Left ventricle myocardium inferior (tissue), 1 donor: ENCODE measurements at regions not wholly inside any gene's neighbourhood (a gene's known extent, or its start where the extent isn't known, plus 50 kb on each side); places are given as distances from the start of the nearest gene placed in this dataset.
A peak's percentile ranks its signal among the peaks of the same experiment; 100 is the strongest.

Experiments used
- DNase-seq: peaks from one replicate; pipeline ENCODE4 v3.0.0-alpha.2; 2020
- H3K27ac ChIP-seq: fragments of 200-600 bp; replicated peaks from 2 replicates; pipeline ENCODE4 v1.8.0; 2021
- H3K27me3 ChIP-seq: fragments of 200-600 bp; 2 replicates; pipeline ENCODE4 v1.8.0; 2021; ENCODE audit warnings: low read depth
- H3K36me3 ChIP-seq: fragments of 200-600 bp; 2 replicates; pipeline ENCODE4 v1.8.0; 2021
- H3K4me1 ChIP-seq: fragments of 200-600 bp; 2 replicates; pipeline ENCODE4 v1.8.0; 2021
- H3K4me3 ChIP-seq: fragments of 200-600 bp; 2 replicates; pipeline ENCODE4 v1.8.0; 2021; ENCODE audit warnings: mild to moderate bottlenecking, moderate library complexity
- H3K9me3 ChIP-seq: fragments of 200-600 bp; replicated peaks from 2 replicates; pipeline ENCODE4 v1.8.0; 2021
- intact Hi-C: fragments of 100-400 bp; cut with micrococcal nuclease; formaldehyde crosslinking; loops from one replicate; pipeline ENCODE4 v1.11.0; 2022
- TF ChIP-seq, protein P1 (sequence below): fragments of 200-600 bp; IDR thresholded peaks from 2 replicates; pipeline ENCODE4 v1.8.0; 2021; ENCODE audit warnings: antibody characterized with exemption, mild to moderate bottlenecking, borderline replicate concordance
- donor health status: DM: no; HTN: yes; CAD: no; lungs with severe emphysema.

DNA sequence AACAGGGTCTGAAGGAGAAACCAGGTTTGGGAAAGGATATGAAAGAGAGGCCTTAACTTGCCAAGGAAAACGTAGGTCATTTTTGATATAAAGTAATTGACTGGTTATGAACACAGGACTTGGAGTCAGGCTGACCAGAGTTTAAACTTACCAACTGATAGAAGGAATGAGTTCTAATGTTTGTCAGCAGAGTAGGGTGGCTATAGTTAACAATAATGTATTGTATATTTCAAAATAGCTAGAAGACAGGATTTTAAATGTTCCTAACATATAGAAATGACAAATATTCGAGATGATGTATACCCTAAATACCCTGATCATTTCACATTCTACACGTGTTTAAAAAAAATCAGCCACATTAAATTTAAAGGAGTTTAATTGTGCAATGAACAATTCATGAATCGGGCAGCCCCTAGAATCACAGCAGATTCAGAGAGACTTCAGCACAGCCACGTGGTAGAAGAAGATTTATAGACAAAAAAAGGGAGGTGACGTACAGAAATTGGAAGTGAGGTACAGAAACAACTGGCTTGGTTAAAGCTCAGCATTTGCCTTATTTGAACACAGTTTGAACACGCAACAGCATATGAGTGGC lies 52.5 kb upstream of the PLEKHG7 start:
- no peak for DNase-seq
- no peaks in the 10 kb centered on the region for H3K4me1 ChIP-seq
- no peak overlapping the region for H3K27ac ChIP-seq
- TF ChIP-seq, protein P1, sequence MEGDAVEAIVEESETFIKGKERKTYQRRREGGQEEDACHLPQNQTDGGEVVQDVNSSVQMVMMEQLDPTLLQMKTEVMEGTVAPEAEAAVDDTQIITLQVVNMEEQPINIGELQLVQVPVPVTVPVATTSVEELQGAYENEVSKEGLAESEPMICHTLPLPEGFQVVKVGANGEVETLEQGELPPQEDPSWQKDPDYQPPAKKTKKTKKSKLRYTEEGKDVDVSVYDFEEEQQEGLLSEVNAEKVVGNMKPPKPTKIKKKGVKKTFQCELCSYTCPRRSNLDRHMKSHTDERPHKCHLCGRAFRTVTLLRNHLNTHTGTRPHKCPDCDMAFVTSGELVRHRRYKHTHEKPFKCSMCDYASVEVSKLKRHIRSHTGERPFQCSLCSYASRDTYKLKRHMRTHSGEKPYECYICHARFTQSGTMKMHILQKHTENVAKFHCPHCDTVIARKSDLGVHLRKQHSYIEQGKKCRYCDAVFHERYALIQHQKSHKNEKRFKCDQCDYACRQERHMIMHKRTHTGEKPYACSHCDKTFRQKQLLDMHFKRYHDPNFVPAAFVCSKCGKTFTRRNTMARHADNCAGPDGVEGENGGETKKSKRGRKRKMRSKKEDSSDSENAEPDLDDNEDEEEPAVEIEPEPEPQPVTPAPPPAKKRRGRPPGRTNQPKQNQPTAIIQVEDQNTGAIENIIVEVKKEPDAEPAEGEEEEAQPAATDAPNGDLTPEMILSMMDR, result peak; percentile 27
- H3K27me3 ChIP-seq, result no peaks in the 10 kb centered on the region
- no peaks in the 10 kb centered on the region for H3K9me3 ChIP-seq
- H3K4me3 ChIP-seq, result no peak overlapping the region
- intact Hi-C loops, result no loop called here
- H3K36me3 ChIP-seq, result no peaks in the 10 kb centered on the region

DNA sequence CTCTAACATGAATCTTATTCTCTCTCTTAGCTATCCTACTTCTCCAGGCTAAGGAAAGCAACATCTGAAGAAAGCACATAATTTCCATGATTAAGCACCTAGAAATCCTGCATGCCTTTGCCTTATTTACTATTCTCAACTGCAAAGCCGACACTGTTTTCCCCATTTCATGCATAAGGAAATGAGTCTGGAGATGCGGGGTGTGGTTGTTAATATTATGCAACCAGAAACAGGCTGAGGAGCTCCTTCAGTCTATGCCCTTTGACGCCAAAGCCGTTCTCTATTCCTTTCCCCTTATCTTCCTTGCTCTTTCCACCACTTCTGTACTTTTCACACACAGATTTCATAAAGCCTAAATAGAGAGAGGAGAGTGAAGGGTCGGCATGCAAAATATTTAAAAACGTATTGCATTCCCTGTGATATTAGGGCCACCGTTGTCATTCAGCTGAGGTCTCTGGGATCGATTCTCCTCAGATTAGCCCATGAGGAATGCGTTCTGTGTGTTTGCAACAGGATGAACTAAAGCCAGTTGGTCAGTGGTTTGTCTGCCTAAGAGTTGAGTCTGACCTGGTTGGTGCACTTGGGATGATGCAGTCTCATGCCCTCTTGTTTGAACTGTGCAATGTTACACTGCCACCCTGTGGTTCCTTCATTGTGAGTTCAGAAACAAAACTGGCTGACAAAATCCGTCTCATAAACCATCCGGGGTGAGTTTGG lies 53.1 kb upstream of the PLEKHG7 start:
- no peaks in the 10 kb centered on the region for H3K36me3 ChIP-seq
- no peak overlapping the region for H3K27ac ChIP-seq
- H3K27me3 ChIP-seq, result no peaks in the 10 kb centered on the region
- TF ChIP-seq, protein P1, result peak; percentile 78
- H3K9me3 ChIP-seq, result peaks cover 2% of the 10 kb centered on the region
- H3K4me1 ChIP-seq, result no peaks in the 10 kb centered on the region
- intact Hi-C loops, result loop anchor here (5.0 to 10.0 kb wide), 2 partner anchors 1265 to 1287 kb away; no protein-coding TSS in a partner anchor
- H3K4me3 ChIP-seq, result no peak overlapping the region
- DNase-seq, result no peak

DNA sequence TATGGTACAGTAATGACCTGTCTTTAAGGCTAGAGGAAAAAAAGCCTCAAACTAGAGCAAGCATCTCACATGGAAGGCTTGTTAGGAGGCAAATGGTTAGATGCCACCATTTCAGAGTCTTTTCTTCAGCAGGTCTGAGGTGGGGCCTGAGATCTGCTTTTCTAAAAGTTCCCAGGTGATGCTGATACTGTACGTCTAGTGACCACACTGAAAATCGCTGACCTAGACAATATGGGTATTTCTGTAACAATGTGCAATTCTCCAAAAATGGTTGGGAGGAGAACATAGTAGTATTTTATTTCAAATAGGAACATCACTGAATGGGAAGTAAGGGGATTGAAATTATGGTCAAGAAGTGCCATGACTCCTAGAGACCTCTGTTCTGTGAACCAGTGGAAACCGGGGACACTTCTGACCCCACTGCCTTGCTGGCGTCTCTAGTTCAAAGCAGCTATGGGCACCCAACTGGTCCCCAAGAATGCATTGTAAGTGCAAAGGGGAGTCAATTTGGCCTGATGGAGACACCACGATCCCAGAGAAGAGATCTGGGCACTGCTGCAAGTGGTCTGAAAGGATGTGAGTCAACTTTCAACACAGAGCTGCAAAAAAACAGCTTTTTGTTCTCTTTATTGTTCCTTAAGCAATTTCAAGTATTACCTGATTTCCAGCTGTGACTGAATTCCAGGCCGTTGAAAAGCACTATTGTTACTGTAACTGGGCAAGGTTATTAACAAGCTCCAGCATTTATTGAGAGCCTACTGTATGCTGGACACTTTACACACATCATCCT lies 54.4 kb upstream of the PLEKHG7 start:
- H3K9me3 ChIP-seq, result peaks cover 7% of the 10 kb centered on the region
- H3K27ac ChIP-seq, result no peak overlapping the region
- TF ChIP-seq, protein P1, result no peak
- no peak for DNase-seq
- intact Hi-C loops, result loop anchor here (5.0 to 10.0 kb wide), 2 partner anchors 1264 to 1286 kb away; no protein-coding TSS in a partner anchor
- no peak overlapping the region for H3K4me3 ChIP-seq
- no peaks in the 10 kb centered on the region for H3K4me1 ChIP-seq
- no peaks in the 10 kb centered on the region for H3K36me3 ChIP-seq
- no peaks in the 10 kb centered on the region for H3K27me3 ChIP-seq

DNA sequence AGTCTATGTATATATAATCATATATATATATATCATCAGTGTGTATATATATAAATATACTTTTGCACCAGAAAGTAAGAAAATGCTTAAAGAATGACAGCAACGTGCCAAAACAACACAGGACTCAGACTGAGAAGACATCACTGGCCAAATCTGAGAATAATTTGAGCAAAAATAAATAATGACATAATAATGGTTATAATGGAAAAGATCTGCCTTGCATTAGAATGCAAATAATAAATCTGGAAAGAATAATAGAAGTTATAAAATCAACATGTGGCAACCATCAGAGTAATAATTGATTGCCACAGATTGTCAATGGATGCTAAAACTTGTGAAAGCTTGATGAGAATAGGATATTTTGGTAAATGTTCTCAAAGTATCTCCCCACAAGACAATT lies 61.5 kb upstream of the PLEKHG7 start:
- TF ChIP-seq, protein P1, result no peak

DNA sequence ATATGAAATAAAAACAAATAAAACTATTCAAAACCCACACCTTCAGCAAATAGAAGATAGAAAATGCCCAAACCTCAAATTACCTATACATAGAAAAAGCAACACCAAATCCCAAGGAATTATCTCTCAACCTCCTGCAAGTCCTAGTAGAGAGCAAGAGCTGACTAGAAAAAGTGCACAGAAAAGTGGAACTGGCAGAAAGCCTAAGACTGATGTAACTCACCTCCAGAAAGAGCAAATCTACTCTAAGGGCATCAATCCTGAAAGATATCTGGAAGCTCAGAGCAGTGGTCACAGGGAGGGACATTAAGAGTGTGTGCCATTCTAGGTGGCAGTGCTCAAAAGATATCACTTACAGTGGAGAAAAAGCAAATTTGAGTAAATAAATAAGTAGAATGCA lies 62.1 kb upstream of the PLEKHG7 start:
- Histone ChIP-seq H3K27me3 (no peaks in the 10 kb centered on the region), H3K9me3 (peaks cover 7% of the 10 kb centered on the region), H3K36me3 (no peaks in the 10 kb centered on the region), H3K4me1 (no peaks in the 10 kb centered on the region), H3K4me3 (no peak overlapping the region), H3K27ac (no peak overlapping the region)
- no peak for DNase-seq
- TF ChIP-seq, protein P1, result no peak
- intact Hi-C loops, result loop anchor here (10.0 kb wide), 1 partner anchor 1256 kb away; no protein-coding TSS in a partner anchor

More for the DNA sequence above, 61.5 kb upstream of the PLEKHG7 start:
- Histone ChIP-seq H3K9me3 (peaks cover 7% of the 10 kb centered on the region), H3K27me3 (no peaks in the 10 kb centered on the region), H3K36me3 (no peaks in the 10 kb centered on the region), H3K4me3 (no peak overlapping the region), H3K4me1 (no peaks in the 10 kb centered on the region), H3K27ac (no peak overlapping the region)
- intact Hi-C loops, result loop anchor here (10.0 kb wide), 1 partner anchor 1256 kb away; no protein-coding TSS in a partner anchor
- DNase-seq, result no peak
